ENCODE measurements at regions not wholly inside any gene's neighbourhood (a gene's known extent, or its start where the extent isn't known, plus 50 kb on each side); places are given as distances from the start of the nearest gene placed in this dataset.
A peak's percentile ranks its signal among the peaks of the same experiment; 100 is the strongest.
"Not testable (repeated sequence)": the region's sequence is repeated elsewhere in the genome, so short reads cannot be mapped to it uniquely, and the experiment has no call there.

DNA sequence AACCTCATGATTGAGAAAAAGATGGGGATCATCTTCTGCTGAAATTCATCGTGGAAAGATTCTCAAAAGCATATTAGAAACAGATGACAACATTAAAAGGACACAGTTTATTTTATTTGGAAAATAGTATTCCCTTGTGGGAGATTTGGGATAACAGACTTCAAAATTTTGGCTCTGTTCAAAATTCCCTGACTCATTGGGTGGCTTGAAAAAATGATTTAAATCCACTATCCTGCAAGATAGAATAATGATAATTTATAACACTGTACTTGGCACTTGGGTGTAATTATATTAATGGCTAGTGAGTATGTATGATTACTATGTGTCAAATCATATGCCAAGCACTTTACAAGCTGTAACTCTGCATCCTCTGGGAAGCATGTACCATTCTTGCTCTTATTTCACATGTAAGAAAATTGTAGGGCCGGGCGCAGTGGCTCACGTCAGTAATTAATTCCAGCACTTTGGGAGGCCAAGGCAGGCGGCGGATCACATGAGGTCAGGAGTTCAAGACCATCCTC, 128.8 kb downstream of the LMNTD1 start:
- DNase-seq (ENCODE audit: low spot score): peak; percentile 24

DNA sequence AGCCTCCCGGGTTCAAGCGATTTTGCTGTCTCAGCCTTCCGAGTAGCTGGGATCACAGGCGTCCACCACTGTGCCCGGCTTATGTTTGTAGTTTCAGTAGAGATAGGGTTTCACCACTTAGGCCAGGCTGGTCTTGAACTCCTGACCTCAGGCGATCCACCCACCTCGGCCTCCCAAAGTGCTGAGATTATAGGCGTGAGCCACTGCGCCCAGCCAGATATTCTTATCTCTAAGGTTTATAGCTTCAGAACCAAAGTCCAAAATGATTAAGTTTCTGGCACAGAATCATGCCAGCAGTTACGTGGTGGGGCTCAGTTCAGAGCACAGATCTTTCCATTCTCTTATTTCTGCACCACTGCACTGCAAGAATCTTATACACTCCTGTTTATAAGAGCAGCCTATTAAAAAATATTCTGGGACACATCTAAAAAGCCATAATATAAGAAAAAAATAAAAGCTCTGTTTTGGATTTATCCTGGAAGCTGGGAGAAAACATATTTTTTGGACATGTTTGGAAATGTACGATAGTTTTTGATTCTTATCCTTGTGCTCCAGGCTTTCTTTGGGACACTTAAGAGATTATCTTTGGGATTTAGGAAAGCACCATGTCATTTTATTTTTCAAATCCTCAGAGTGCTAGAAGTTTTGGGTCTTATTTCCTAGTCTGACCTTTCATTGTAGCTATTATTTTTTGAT, 129.6 kb downstream of the LMNTD1 start:
- DNase-seq (ENCODE audit: low spot score): peak; percentile 85

GRCh38 chr12:25422241-25422640, 130.8 kb downstream of the LMNTD1 start:
- DNase-seq (ENCODE audit: low spot score): no peak

GRCh38 chr12:25421651-25422167, 131.4 kb downstream of the LMNTD1 start:
- no peak for DNase-seq (ENCODE audit: low spot score)

DNA sequence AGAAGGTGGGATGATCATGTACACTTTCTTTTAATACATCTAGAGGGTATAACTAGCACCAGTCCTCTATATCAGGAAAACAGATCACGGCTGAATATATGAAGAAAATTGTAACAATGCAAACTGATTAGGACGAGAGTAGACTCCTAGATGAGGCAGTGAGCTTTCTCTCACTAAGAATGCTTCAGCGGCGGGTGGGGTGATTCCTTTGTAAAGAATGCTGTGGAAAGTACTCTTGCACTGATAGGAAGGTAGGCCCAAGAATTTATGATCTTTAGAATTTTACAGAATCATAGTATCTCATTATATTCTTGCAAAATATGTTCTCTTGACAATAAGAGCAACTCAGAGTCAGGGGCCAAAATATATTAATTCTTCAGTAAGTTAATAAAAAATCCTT, 133.0 kb downstream of the LMNTD1 start:
- DNase-seq (ENCODE audit: low spot score): no peak

DNA sequence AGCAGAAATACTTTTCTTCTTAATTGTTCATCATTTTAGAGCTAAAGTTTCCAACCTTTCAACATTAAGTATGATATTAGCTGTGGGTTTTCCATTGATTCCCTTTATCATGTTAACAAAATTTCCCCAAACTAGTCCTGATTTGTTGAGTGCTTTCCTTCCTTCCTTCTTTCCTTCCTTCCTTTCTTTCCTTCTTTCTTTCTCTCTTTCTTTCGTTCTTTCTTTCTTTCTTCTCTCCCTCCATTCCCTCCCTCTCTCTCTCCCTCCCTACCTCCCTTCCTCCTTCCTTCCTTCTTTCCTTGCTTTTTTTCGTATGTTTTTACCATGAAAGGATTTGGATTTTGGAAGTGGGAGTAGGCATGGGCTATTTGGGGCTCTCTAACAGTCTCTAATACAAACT, 133.5 kb downstream of the LMNTD1 start:
- DNase-seq (ENCODE audit: low spot score): no peak

DNA sequence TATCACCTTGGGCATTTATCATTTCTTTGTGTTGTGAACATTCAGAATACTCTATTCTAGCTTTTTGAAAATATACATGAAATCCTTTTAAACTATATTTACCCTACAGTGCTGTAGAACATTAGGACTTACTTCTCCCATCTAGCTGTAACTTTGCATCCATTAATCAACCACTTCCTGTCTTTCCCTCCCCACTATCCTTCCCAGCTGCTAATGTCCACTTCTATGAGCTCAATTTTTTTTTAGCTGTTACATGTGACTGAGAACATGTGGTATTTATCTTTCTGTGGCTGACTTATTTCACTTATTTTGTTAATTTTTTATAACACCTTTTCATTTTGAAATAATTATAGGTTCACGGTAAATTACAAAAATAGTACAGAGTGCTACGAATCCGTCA, 136.0 kb downstream of the LMNTD1 start:
- DNase-seq (ENCODE audit: low spot score): no peak

DNA sequence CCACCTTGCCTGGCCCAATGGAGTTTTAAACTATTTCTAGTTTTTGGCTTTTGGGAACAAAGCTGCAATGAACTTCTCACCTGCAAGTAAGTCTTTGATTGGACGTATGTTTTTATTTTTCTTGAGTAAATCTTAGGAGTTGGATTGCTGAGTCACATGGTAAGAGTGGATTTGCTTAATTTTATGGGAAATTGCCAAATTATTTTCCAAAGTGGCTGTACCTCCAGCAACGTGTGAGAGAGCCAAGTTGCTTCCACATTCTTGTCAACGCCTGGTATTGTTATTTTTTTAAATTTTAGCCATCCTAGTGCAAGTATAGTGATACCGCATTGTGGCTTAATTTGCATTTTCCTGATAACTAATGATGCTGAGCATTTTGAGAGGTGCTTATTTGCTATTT, 136.6 kb downstream of the LMNTD1 start:
- DNase-seq (ENCODE audit: low spot score): no peak

DNA sequence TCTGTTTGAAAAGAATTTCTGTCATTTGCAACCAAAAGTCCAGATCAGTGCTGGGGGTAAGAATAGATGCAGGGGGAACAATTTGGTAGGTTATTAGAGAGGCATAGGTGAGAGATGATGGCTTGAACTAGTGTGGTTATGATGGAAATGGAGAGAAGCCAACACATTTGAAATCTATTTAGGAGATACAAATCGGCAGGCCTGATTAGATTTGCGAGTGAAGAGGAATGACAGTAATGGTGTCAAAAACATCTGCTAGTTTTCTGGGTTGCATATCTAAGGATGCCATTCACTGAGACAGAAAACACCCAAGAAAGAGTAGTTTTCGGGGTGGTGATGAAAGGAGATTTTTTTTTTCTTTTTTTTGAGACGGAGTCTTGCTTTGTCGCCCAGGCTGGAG, 138.1 kb downstream of the LMNTD1 start:
- no peak for DNase-seq (ENCODE audit: low spot score)

DNA sequence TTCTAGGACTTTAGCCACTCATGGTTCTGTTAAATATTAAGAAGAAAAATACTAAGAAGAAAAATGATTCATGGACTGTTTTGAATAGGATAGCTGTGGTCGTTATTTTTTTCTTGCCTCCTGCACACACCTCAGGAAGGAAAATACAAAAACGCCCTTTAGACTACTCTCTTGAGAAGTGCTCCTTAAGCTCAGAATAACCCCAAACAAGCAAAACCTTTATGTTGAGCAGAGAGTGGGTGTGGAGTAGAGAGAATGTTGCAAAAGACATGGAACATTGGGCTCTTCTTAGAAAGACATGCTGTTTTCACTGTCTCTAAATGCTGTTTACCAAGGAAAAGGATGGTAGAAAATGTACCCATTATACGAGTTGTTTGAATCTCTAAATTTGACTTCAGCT, 140.3 kb downstream of the LMNTD1 start:
- DNase-seq (ENCODE audit: low spot score): no peak

DNA sequence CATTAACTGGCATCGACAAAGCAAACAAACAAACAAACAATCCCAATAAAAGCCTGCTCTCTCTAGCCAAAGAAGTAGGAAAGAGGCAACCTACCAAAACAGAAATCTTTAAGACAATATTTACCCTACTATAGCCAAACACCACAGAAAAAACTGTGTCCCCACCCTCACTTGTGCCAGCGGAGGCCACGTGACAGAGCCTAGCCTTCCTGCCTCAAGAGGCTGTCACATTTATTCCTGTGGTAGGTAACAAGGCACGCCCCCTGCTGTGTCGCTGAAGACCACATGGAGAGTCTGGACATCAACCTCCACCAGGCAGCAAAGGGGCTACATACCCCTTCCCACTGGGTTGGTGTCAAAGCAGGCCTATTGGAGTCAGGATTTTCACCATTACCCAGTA, 148.1 kb downstream of the LMNTD1 start:
- no peak for DNase-seq (ENCODE audit: low spot score)

DNA sequence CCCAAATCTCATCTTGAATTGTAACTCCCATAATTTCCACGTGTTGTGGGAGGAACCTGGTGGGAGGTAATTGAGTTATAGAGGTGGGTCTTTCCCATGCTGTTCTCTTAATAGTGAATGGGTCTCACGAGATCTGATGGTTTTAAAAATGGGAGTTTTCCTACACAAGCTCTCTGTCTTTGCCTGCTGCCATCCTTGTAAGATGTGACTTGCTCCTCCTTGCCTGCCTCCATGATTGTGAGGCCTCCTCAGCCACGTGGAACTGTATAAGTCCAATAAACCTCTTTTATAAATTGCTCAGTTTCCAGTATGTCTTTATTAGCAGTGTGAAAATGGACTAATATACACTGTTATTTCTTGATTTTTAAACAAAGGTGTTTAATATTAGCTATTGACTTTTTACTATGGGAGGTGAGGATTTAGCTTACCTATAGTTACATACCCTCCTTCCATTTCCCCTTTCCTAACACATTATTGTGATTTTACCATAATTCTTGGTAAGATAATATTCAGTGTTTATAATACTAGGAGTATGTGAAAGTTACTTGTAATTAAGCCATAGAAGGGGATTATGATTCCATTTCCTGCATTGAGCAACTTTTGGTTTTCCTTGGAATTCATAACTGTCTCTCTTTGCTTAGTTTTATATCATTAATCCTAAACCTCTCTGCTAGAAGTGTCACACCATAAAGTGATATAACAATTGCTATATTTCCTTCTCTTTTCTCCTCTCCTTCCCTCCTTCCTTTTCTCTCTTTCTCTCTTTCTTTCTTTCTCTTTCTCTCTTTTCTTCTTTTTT, 151.0 kb upstream of the KRAS start:
- DNase-seq (ENCODE audit: low spot score): no peak

DNA sequence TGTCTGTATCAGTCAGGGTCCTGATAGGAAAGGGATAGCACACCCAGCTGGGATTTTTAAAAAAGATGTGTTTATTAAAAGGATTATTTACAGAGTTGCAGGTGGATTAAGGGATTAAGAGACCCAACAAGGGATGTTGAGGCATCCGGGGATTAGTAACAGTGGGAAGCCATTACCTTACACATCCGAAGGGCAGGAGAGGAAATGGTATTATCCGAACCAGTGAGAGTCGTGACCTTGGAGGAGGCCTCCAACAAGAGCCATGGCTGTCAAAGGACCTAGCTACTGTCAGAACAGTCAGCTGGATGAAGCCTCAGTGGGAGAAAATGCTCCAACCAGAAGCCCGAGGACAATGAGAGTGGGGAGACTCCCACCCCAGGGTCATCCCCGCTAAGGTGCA, 146.3 kb upstream of the KRAS start:
- DNase-seq (ENCODE audit: low spot score): no peak

DNA sequence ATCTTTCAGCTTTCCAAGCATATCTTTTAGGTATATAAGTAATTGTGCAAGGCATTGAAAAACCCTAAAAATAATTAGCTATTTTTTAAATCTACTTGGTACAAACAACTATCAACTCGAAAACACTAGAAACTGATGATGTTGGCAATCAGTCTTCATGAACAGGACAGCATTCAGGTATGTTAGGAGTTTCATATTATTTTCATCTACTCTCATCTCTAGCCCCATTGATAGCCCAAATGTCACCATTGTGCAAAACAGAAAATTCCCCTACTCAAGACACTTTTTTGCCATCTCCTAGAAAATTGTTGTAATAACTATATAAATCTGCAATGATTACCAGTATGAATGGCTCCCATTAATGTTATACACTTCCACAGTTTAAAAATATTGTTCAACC, 144.5 kb upstream of the KRAS start:
- no peak for DNase-seq (ENCODE audit: low spot score)

DNA sequence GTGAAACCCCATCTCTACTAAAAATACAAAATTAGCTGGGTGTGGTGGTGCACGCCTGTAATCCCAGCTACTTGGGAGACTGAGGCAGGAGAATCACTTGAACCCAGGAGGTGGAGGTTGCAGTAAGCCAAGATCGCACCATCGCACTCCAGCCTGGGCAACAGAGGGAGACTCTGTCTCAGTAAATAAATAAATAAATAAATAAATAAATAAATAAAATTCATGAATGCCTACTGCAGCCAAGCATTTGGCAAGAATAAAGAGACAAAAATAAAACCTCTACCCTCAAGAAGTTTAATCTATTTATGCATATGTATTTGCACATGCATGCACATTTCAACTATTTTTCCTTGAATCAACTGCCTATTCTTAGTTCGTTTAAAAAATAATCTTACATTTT, 144.0 kb upstream of the KRAS start:
- DNase-seq (ENCODE audit: low spot score): not testable (repeated sequence)

GRCh38 chr12:25394025-25394424, 143.3 kb upstream of the KRAS start:
- DNase-seq (ENCODE audit: low spot score): no peak

DNA sequence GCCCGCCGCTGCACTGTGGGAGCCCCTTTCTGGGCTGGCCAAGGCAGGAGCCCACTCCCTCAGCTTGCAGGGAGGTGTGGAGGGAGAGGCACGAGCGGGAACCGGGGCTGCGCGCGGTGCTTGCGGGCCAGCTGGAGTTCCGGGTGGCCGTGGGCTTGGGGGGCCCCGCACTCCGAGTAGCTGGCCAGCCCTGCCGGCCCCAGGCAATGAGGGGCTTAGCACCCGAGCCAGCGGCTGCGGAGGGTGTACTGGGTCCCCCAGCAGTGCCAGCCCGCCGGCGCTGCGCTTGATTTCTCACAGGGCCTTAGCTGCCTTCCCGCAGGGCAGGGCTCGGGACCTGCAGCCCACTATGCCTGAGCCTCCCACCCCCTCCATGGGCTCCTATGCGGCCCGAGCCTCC, 140.6 kb upstream of the KRAS start:
- DNase-seq (ENCODE audit: low spot score): not testable (repeated sequence)

DNA sequence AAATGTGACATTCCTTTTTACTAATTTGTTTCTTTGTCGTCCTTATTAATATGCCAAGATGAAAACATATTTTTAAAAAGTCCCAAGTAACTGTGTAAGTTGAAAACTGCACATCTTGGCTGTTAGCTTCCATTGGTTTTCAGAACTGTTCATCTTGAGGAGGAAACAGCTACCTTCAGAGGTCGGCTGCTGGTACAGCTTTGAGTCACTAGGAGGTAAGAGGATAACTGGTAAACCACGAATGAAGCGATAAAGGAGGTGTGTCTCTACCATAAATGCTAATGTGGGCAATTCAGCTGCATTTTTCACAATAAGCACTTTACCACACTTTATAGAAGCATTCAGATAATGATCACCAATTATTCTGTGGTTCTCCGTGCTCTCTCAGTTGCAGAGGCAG, 137.5 kb upstream of the KRAS start:
- DNase-seq (ENCODE audit: low spot score): no peak

- no peak for DNase-seq (ENCODE audit: low spot score)
These were observed 137.0 kb upstream of the KRAS start for GRCh38 chr12:25387732-25388050.

GRCh38 chr12:25386831-25387731, 136.4 kb upstream of the KRAS start:
- DNase-seq (ENCODE audit: low spot score): peak; percentile 94

GRCh38 chr12:25384893-25385248, 134.1 kb upstream of the KRAS start:
- no peak for DNase-seq (ENCODE audit: low spot score)

Measured in umbilical cord (tissue), 1 donor.